NCI-H2196 treated with DMSO at 0.1 percent for 48 hours (cell line): ENCODE measurements at regions not wholly inside any gene's neighbourhood (a gene's known extent, or its start where the extent isn't known, plus 50 kb on each side); places are given as distances from the start of the nearest gene placed in this dataset.

Experiments
- DNase-seq: peaks from one replicate; lab custom pipeline; 2025; ENCODE audit not compliant: unreplicated experiment; lab: John Stamatoyannopoulos, UW

DNA sequence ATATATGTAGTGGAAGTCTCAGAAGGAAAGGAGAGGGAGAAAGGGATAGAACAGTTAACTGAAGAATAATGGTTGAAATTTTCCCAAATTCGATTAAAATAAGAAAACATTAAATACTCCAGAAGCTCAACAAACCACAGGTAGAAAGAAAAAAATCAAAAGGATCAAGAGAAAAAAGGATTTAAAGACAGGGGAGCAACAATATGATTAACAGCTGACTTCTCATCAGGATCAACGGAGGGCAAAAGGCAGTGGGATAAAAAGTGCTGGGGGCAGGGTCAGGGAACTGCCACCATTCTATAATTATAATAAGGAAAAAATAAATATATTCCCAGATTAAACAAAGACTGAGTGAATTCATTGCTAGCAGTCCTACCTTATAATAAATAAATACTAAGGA lies 55.3 kb downstream of the CDKN2C start:
- no peak for DNase-seq

- DNase-seq, result no peak
These were observed 62.9 kb downstream of the CDKN2C start for GRCh38 chr1:51032936-51033335.

DNA sequence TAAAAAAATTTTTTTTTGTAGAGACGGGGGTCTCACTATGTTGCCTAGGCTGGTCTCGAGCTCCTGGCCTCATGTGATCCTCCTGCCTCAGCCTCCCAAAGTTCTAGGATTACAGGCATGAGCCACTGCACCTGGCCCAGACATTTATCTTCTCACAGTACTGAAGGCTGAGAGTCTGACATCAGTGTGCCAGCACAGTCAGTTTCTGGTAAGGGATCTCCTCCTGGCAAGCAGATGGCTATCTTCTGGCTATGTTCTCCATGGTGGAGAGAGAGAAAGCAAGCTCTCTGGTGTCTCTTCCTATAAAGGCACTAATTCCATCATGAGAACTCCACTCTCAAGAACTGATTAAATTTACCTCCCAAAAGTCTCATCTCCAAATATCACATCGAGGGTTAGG lies 57.8 kb upstream of the C1orf185 start:
- DNase-seq, result peak; percentile 41

DNA sequence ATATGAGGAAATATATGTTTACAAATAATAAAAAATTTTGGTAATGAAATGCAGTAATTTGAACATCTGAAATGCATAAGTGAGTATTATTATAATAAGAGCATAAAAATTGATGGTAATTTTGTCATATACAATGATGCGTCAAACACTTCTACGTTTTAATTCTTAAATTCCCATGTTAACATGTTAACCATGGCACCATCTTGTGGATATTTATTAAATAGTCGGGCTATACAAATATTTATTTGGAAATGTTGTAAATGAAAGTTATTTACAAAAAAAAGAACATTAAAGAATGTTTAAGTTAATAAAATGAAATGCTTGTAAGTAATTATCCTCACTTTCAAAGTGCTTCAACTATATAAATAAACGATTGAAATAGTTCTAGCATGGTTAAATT lies 57.2 kb upstream of the C1orf185 start:
- no peak for DNase-seq

DNA sequence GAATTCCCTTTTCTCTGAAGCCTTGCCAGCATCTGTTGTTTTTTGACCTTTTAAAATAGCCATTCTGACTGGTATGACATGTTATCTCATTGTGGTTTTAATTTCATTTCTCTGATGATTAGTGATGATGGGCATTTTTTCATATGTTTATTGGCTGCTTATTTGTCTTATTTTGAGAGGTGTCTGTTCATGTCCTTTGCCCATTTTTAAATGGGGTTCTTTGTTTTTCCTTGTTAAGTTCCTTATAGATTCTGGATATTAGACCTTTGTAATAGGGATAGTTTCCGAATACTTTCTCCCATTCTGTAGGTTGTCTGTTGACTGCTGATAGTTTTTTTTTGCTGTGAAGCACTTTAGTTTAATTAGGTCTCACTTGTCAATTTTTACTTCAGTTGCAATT lies 54.0 kb upstream of the C1orf185 start:
- no peak for DNase-seq

- peak; percentile 13 for DNase-seq
These were observed 53.4 kb upstream of the C1orf185 start for GRCh38 chr1:51048670-51049069.
